ENCODE measurements at regions not wholly inside any gene's neighbourhood (a gene's known extent, or its start where the extent isn't known, plus 50 kb on each side); places are given as distances from the start of the nearest gene placed in this dataset.
"Not testable (repeated sequence)": the region's sequence is repeated elsewhere in the genome, so short reads cannot be mapped to it uniquely, and the experiment has no call there.

DNA sequence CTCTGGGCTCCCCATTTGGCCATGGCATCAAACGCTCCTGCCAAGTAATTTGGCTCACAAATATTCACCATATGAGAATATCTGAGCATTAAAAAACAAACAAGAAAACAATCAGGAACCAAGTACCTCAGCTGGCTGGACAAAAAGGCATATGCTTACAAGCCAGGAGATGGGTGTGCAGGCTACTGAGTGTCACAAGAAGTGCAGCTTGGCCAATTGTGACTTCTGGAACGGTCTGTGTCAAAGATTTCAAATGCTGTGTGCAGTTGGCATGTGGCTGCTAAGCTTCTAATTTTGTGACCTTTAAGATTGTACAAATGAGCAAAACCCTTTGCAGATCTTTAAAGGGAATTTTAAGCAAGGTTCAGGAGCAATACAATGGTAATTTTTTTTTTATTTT lies 274.0 kb downstream of the ANAPC1 start:
- BruUV-seq (replicated peaks); DNase-seq (ENCODE audit: unreplicated experiment); H3K27ac Mint-ChIP-seq (ENCODE audit: low read depth, unreplicated experiment); H3K9me3 Mint-ChIP-seq (ENCODE audit: unreplicated experiment); H3K4me3 Mint-ChIP-seq (ENCODE audit: unreplicated experiment); intact Hi-C loops (cut with micrococcal nuclease); H3K27me3 Mint-ChIP-seq (ENCODE audit: insufficient read depth, unreplicated experiment); CTCF ChIA-PET; H3K4me1 Mint-ChIP-seq (ENCODE audit: insufficient read depth, unreplicated experiment); H3K36me3 Mint-ChIP-seq (ENCODE audit: insufficient read depth, unreplicated experiment); POLR2A ChIA-PET: not testable (repeated sequence)

GRCh38 chr2:111616651-111617218 lies 267.3 kb downstream of the ANAPC1 start:
- ChIA-PET CTCF (no interaction called here), POLR2A (no interaction called here)
- BruUV-seq (replicated peaks) = no TSS peak
- Mint-ChIP-seq H3K27ac (ENCODE audit: low read depth, unreplicated experiment) (peak overlapping the region; percentile 39), H3K4me1 (ENCODE audit: insufficient read depth, unreplicated experiment) (peaks cover 21% of the 10 kb centered on the region), H3K36me3 (ENCODE audit: insufficient read depth, unreplicated experiment) (no peaks in the 10 kb centered on the region), H3K27me3 (ENCODE audit: insufficient read depth, unreplicated experiment) (no peaks in the 10 kb centered on the region), H3K9me3 (ENCODE audit: unreplicated experiment) (no peaks in the 10 kb centered on the region), H3K4me3 (ENCODE audit: unreplicated experiment) (no peak overlapping the region)
- DNase-seq (ENCODE audit: unreplicated experiment) = no peak
- intact Hi-C loops (cut with micrococcal nuclease) = no loop called here
- TF ChIP-seq, protein P1, sequence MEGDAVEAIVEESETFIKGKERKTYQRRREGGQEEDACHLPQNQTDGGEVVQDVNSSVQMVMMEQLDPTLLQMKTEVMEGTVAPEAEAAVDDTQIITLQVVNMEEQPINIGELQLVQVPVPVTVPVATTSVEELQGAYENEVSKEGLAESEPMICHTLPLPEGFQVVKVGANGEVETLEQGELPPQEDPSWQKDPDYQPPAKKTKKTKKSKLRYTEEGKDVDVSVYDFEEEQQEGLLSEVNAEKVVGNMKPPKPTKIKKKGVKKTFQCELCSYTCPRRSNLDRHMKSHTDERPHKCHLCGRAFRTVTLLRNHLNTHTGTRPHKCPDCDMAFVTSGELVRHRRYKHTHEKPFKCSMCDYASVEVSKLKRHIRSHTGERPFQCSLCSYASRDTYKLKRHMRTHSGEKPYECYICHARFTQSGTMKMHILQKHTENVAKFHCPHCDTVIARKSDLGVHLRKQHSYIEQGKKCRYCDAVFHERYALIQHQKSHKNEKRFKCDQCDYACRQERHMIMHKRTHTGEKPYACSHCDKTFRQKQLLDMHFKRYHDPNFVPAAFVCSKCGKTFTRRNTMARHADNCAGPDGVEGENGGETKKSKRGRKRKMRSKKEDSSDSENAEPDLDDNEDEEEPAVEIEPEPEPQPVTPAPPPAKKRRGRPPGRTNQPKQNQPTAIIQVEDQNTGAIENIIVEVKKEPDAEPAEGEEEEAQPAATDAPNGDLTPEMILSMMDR (IDR thresholded peaks at IDR 0.05; ENCODE audit: unreplicated experiment) = no peak

DNA sequence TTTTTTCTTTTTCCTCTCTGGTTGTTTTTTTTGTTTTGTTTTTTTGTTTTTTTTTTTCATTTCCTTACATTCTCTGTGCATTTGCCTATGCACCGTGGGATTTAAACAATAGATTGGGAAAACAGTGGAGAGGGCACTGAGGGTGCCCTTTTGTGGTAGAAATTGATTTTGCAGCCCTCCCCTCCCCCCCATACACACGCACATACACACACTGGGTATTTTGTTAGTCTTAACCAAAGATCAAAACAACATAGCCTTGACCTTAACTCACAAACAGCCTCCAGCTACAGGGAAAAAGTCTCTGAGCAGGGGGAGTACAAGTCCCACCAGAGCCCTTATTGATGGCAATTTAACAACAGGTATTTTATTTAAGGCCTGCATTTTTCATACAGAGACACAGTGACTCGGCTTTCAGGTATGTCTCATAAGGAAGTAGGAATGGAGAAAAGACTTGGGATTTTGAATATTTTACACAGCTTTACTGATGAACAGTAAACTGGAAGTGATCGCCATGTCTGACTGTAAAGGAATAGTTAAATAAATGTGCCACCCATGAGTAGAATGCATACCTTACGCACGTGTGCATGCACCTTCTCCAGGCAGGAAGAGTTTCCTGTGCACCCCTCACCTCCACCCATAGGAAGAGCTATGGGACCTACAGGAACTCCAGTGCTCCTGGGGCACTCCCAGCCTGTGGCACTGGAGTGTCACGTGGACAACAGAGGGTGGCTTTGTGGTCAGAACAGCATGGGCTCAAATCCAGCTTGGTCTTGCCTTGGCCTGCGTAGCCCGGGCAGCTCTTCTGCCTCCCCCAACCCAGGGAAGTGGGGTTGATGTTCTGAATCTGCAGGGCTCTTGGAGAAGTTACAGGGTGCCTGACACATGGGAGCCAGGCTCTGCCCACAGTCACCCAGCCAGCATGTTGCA lies 266.4 kb downstream of the ANAPC1 start:
- POLR2A ChIA-PET = interaction anchor here (0.6 to 1.2 kb wide), 3 partner anchors 45 to 159 kb away, joined by 3 read pairs; no protein-coding TSS in a partner anchor
- intact Hi-C loops (cut with micrococcal nuclease) = no loop called here
- Mint-ChIP-seq H3K4me1 (ENCODE audit: insufficient read depth, unreplicated experiment) (peaks cover 27% of the 10 kb centered on the region), H3K27me3 (ENCODE audit: insufficient read depth, unreplicated experiment) (no peaks in the 10 kb centered on the region), H3K4me3 (ENCODE audit: unreplicated experiment) (no peak overlapping the region), H3K36me3 (ENCODE audit: insufficient read depth, unreplicated experiment) (no peaks in the 10 kb centered on the region), H3K27ac (ENCODE audit: low read depth, unreplicated experiment) (no peak overlapping the region), H3K9me3 (ENCODE audit: unreplicated experiment) (no peaks in the 10 kb centered on the region)
- BruUV-seq (replicated peaks) = no TSS peak
- TF ChIP-seq, protein P1 (IDR thresholded peaks at IDR 0.05; ENCODE audit: unreplicated experiment) = no peak
- CTCF ChIA-PET = no interaction called here
- DNase-seq (ENCODE audit: unreplicated experiment) = peak; percentile 32

DNA sequence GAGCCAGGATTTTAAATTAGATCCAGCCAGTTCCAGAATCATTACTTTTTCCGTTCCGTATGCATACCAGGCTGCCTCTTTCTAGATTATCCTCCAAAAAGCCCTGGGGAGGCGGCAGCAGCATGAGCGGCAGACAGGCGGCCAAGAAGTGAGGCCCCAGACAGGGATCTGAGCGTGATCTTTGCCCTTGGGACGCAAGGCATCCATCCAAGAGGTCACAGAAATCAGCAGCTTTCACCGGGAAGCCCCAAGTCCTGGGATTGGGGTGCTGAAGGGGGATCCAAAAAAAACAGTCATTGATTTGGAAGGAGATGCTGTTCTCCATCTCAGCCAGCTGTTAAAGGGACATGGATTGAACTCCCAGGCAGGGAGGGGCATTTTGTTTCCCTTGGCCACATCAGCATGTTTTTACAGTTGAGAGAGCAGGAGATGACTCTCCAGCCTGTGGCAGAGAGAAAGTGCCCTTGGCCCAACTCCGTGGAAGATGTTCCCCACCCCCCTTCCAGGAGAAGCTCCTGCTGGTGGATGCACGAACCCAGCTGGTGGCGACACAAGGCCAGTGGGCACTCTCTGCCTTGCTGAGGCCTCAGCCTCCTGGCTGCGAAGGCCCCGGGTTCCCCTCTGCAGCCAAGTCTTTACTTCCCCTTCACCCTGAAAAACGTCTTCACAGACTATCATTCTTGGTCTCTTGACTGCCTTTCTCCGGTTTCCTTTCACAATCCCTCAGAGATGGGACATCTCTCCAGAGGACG lies 265.6 kb downstream of the ANAPC1 start:
- peak; percentile 52 for DNase-seq (ENCODE audit: unreplicated experiment)
- intact Hi-C loops (cut with micrococcal nuclease) = no loop called here
- BruUV-seq (replicated peaks) = no TSS peak
- TF ChIP-seq, protein P1 (IDR thresholded peaks at IDR 0.05; ENCODE audit: unreplicated experiment) = no peak
- CTCF ChIA-PET = interaction anchor here (1.2 kb wide), 1 partner anchor 81 kb away, joined by 5 read pairs; no protein-coding TSS in a partner anchor
- Mint-ChIP-seq H3K9me3 (ENCODE audit: unreplicated experiment) (peaks cover under 1% of the 10 kb centered on the region), H3K36me3 (ENCODE audit: insufficient read depth, unreplicated experiment) (peaks cover 5% of the 10 kb centered on the region), H3K27ac (ENCODE audit: low read depth, unreplicated experiment) (peak overlapping the region; percentile 65), H3K27me3 (ENCODE audit: insufficient read depth, unreplicated experiment) (no peaks in the 10 kb centered on the region), H3K4me1 (ENCODE audit: insufficient read depth, unreplicated experiment) (peaks cover 35% of the 10 kb centered on the region), H3K4me3 (ENCODE audit: unreplicated experiment) (no peak overlapping the region)
- POLR2A ChIA-PET = interaction anchor here (0.8 to 1.3 kb wide), 4 partner anchors 14 to 81 kb away, joined by 3 to 4 read pairs (median 3); no protein-coding TSS in a partner anchor

Data from MCF 10A (cell line).